ENCODE measurements at regions not wholly inside any gene's neighbourhood (a gene's known extent, or its start where the extent isn't known, plus 50 kb on each side); places are given as distances from the start of the nearest gene placed in this dataset.

DNA sequence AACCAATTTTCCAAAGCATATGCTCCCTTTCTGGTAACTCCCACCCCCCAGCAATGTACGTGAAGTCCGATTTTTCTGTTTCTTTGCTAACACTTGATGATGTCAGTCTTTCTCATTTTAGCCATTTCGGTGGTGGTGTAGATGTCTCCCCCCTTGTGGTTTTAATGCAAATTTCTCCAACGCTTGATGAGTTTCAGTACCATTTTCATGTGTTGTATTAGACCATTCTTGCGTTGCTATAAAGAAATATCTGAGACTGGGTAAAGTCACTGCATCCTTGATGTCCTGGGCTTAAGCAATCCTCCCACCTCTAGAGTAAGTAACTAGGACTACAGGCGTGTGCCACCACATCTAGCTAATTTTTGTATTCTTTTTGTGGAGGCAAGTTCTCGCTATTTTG, 148.4 kb upstream of the VCX3A start:
- DNase-seq: no peak

DNA sequence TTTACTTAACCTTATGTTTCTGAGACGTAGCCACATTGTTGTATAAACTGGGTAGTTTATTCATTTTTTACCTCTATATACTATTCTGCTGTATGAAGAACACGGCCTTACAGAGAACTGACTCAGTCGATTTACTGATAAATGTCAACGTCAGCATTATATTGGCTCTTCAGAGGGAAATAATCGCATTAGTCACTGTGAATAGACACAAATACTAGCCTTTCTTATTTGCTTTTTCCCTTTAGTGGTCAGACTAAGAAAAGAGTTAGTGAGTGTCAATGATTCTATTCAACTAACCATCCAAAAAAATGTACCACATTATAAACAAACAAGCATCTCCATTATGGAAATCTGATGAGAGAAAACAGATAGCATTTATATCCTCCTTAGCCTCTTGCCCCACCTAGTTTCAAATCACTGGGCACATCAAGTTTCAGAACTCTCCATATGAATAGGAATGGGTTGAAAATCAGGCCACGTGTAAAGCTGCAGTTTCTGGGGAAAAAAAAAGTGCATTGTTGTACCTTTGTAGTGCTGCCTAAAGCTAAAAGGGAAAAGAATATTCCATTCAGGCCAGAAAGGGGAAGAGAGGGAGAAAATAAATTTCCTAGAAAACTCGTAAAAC, 146.7 kb upstream of the VCX3A start:
- no peak for DNase-seq

DNA sequence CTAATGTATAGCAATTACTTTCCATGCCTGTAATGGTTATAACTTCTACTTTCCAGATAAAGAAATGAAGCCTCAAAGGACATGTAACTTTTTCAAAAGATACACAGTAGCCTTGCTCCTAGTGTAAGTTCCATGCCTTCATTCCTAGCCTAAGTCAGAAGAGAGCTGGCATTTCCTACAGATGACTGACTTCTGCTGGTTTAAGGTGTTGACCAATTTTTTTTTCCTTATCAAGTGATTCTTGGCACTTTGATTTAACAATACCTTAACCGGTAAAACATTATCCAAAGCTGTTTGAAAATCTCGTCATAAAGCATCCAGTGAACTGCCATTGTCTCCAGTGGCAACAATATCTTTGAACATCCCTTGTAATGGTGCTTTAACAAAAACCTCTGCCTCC, 145.1 kb upstream of the VCX3A start:
- DNase-seq: no peak

DNA sequence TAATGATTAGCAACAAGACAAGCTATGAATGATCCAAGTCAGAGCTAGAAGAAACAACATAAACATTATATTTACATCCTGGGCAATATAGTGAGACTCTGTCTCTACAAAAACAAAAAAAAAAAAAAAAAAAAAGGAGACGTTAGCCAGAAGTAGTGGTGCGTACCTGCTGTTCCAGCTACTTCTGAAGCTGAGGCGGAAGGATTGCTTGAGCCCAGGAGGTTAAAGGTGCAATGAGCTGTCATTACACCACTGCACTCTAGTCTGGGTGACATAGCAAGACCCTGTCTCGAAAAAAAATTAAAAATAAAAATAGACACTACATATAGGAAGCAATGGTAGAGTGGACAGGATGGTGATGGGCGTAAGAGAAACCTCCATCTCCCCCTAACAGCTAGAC, 144.6 kb upstream of the VCX3A start:
- DNase-seq: no peak

DNA sequence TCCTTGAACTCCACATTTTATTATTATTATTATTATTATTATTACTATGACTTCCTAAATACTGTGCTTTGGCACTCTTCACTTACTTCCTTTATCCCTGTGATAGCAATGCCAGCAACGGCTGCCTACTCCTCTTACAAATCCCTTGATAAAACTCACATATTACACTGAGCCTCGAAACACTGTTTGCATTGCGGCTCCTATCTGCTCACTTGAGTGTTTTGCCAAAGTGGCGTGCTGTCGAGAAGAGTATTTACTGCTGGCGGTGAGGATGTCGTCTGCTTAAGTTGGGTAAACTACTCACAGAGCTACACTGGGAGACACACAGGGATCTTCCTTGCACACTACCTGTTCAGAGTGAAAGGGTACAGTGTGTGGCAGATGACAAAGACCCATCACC, 143.4 kb upstream of the VCX3A start:
- DNase-seq: no peak

DNA sequence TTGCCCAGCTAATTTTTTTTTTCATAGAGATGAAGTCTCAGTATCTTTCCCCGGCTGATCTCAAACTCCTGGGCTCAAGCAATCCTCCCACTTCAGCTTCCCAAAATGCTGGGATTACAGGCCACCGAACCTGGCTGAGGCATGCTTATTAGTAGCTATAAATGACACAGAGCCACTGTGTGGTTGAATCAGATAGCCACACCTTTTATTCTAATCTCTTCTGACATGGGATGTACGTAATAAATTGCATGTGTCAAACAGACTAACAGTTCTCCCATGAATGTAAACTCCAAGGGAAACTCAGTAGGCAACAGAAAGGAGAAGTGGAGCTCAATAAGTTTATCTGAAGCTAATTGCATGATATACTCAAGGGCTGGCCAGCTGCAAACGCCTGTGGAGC, 139.8 kb upstream of the VCX3A start:
- DNase-seq: no peak

DNA sequence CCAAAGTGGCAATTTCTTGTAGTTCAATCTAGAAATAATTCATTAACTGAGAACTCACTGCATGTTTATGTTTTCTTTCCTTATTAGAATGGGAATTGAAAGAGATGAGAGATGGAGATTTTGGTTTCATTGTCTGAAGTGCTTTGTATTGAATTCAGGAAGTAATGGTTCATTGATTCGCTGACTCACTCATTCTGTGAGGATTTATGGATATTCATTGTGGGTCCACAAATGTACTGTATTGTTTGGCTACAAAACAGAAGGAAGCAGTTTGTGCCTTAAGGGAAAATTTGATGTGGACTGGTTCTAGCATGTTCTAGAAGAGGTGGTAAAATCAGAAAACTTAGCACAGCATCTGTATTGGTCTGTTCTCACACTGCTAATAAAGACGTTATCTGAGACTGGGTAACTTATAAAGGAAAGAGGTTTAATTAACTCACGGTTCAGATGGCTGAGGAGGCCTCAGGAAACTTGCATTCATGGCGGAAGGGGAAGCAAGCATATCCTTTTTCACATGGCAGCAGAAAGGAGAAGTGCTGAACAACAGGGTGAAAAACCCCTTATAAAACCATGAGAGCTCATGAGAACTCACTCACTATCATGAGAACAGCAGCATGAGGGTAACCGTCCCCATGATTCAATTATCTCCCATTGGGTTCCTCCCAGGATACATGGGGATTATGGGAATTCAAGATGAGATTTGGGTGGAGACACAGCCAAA, 132.3 kb upstream of the VCX3A start:
- DNase-seq: no peak

DNA sequence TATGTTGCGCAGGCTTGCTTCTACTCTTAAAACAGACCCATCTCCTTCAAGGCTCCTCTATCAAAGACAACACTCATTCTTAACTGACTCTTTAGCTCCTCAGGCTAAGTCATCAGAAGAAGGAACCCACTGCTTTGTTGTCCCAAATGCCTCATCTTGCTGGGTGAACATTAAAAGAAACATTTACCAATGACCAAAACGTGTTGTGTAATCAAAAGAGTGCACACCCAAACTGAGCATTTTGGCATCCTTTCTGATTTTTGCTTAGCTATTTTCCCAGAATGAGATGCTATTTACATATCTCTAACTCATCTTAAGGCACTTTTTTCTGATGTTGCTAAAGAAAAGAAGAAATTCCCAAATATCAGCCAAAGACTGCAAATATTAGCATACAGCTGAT, 131.7 kb upstream of the VCX3A start:
- no peak for DNase-seq

DNA sequence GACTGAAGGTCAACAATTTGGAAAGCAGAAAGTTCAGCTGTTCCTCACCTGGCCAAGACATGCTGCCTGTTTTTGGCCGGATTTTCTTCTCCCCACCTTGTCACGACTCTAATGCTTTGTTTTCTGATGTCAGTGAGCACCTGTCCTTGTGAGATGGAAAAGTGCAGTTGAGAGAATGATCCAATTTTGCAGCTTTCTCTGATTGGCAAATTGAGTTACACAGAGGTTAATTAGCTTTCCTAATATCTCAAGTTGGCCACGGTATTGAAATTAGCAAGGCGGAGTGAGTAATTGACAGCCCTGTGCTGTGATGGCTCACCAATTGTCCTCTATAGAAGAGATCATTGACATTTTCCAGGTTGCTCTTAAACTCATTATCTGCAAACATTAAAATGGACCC, 126.8 kb upstream of the VCX3A start:
- no peak for DNase-seq

DNA sequence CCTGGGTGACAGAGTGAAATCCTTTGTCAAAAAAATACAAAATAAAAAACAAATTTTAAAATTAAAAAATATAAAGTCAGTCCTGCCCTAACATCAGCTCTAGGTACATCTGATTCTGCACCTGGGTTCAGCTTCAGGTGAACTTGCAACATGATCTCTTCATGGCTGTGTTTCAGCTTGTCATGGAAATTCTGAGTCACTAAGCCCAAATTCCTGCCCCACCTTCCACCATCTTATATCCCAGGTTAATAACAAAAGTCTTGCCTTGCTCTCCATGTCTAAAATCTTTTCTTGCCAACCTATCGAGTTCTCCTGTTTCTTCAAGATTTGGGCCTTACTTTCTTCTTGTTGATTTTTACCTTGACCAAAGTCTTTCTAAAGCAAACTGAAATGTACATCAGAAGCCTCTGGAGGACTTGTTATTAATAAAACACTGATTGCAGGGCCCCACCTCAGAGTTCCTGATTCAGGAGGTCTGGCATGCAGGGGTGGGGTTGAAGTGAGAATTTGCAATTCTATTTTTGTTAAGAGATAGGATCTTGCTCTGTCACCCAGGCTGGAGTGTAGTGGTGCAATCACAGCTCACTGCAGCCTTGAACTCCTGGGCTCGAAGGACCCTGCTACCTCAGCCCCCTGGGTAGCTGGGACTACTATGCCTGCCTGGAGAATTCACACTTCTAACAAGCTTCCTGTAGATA, 125.8 kb upstream of the VCX3A start:
- no peak for DNase-seq

DNA sequence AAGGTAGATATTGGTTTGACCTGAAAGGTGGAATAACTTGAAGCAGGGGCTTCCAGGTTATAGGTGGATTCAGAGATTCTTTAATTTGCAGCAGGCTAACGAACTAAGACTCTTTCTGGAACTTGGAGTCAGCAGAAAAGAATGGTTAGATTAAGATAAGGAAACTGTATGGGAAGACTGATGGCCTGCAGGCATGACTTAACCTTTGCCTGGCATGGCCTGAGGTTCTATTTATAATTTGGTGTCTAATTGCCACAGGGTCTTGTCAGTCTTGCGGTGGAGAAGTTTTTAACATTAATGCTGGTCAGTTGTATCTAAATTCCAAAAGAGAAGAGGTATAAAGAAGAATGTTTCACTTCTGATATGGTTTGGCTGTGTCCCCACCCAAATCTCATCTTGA, 110.3 kb upstream of the VCX3A start:
- DNase-seq: no peak

DNA sequence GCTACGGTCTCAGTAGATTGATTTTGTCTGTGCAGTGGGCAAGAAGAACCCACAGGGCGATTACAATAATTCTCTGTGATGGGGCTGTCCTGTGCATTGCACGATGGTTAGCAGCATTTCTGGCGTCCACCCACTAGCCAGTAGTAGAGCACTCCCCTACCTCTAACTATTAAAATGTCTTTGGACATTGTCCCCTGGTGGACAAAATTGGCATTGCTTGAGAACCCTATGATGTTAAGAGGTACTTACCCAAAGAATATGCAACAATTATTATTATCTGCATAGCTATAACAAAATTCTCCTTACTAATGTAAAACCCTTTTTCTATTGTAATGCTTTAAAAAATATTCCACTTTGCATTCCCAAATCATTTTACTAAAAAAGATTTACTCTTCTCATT, 109.5 kb upstream of the VCX3A start:
- no peak for DNase-seq

DNA sequence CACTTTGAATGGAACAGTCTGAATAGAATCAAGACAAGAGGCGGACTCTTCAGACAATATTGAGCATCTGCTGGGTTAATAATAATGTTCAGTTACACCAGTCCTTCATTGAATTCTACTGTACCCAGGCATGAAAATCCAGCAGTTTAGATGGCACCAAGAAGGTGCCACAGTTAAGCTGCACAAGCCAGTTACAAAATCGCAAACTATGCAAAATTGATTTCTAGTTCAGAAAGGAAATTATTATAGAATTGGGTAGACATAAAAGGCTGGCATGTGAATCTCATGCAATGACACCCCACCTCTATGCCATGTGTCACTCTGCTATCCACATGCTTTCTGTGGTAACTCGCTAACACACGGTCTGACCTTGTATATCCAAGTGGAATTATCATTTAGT, 105.8 kb upstream of the VCX3A start:
- no peak for DNase-seq

DNA sequence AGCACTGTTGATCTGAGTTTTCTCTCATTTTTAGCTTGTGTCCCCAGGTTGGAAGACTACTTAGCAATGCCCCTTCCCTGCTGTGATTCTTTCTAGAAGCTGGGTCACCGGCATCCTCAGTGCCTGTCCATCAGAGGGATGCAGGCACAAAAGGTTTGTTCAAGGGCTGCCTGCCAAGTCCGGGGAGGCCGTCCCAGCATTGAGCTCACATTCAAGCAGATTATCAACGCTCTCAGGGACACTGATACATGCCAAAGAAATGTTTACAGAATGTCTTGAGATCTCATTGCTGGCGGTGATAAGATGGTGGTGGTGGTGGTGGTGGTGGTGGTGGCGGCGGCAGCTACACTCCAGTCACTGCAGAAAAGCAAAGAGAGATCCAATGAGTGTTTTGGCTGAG, 79.6 kb upstream of the VCX3A start:
- no peak for DNase-seq

DNA sequence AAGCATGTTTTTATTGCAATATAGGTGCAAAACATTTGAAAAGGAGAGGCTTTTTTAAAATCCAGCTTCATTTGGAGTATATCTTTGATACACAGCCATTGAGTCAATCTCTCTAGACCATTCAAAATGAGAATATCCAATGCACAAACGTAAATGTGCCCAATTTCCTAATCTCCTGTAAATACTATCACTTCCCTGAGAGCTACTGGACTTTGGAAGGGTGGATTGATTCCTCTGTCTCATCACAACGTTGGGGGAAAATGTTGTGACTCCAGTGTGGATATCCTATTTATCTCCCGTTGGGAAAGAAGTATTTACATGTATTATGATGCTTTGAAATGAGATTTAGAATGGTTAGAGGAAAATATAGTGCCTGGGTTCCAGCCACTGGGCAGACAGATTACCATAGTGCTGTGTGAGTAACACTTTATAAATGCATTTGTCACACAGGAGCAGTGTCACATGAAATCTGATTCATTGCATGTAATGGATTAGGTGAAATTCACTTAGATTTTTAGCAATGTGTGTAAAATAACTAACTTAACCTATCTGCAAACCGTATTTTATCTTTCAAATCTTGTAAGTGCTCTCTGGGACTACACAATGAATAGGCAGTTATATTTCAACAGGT, 64.4 kb upstream of the VCX3A start:
- DNase-seq: no peak

All from fibroblast of skin of right quadriceps (primary cell).